H9 (cell line): ENCODE measurements at regions not wholly inside any gene's neighbourhood (a gene's known extent, or its start where the extent isn't known, plus 50 kb on each side); places are given as distances from the start of the nearest gene placed in this dataset.
A peak's percentile ranks its signal among the peaks of the same experiment; 100 is the strongest.

Source experiments
- DNase-seq: peaks from one replicate; pipeline ENCODE4 v3.0.0-alpha.2; 2017
- H2AFZ ChIP-seq: one replicate; pipeline ENCODE4 v1.6.1; 2013; ENCODE audit warnings: mild to moderate bottlenecking, low read length, control low read depth, moderate library complexity
- H2AK5ac ChIP-seq: 2 replicates; pipeline ENCODE4 v1.6.1; 2013; ENCODE audit warnings: low read length, control low read depth, mixed read lengths; ENCODE audit not compliant: insufficient read length
- H2BK120ac ChIP-seq: one replicate; pipeline ENCODE4 v1.6.1; 2013; ENCODE audit warnings: low read depth, mild to moderate bottlenecking, low read length, control low read depth, inconsistent platforms; ENCODE audit not compliant: poor library complexity, severe bottlenecking
- H2BK12ac ChIP-seq: 2 replicates; pipeline ENCODE4 v1.6.1; 2013; ENCODE audit warnings: low read length, control low read depth, mixed read lengths, low read depth; ENCODE audit not compliant: insufficient read length
- H2BK15ac ChIP-seq: 2 replicates; pipeline ENCODE4 v1.6.1; 2013; ENCODE audit warnings: low read depth, low read length, control low read depth
- H2BK20ac ChIP-seq: one replicate; pipeline ENCODE4 v1.6.1; 2013; ENCODE audit warnings: low read depth, mild to moderate bottlenecking, low read length, control low read depth, inconsistent platforms; ENCODE audit not compliant: poor library complexity, severe bottlenecking
- H2BK5ac ChIP-seq: 2 replicates; pipeline ENCODE4 v1.6.1; 2013; ENCODE audit warnings: low read length, control low read depth, mixed read lengths; ENCODE audit not compliant: insufficient read length
- H3K14ac ChIP-seq: 2 replicates; pipeline ENCODE4 v1.6.1; 2013; ENCODE audit warnings: low read length, control low read depth; ENCODE audit not compliant: insufficient read depth
- H3K18ac ChIP-seq: 2 replicates; pipeline ENCODE4 v1.6.1; 2013; ENCODE audit warnings: low read depth, mild to moderate bottlenecking, mixed read lengths, low read length, control low read depth; ENCODE audit not compliant: insufficient read length
- H3K23ac ChIP-seq: 2 replicates; pipeline ENCODE4 v1.6.1; 2013; ENCODE audit warnings: low read length, control low read depth, mixed read lengths, low read depth; ENCODE audit not compliant: insufficient read length
- H3K23me2 ChIP-seq: 2 replicates; pipeline ENCODE4 v1.6.1; 2013; ENCODE audit warnings: low read depth, mild to moderate bottlenecking, mixed read lengths, low read length, control low read depth; ENCODE audit not compliant: insufficient read length, poor library complexity, severe bottlenecking
- H3K27ac ChIP-seq: 2 replicates; pipeline ENCODE4 v1.5.1; 2013; ENCODE audit warnings: low read length, control low read depth, mixed read lengths, low read depth; ENCODE audit not compliant: insufficient read length
- H3K27me3 ChIP-seq: 2 replicates; pipeline ENCODE4 v1.6.1; 2013; ENCODE audit warnings: low read length, control low read depth, inconsistent platforms; ENCODE audit not compliant: insufficient read depth
- H3K4ac ChIP-seq: 2 replicates; pipeline ENCODE4 v1.6.1; 2013; ENCODE audit warnings: low read depth, mild to moderate bottlenecking, control low read depth, inconsistent platforms, low read length, moderate library complexity
- H3K4me1 ChIP-seq: 2 replicates; pipeline ENCODE4 v1.6.1; 2013; ENCODE audit warnings: low read length, control low read depth, inconsistent platforms; ENCODE audit not compliant: insufficient read depth
- H3K4me2 ChIP-seq: 2 replicates; pipeline ENCODE4 v1.6.1; 2013; ENCODE audit warnings: low read length, control low read depth, mixed read lengths; ENCODE audit not compliant: insufficient read length, insufficient read depth
- H3K56ac ChIP-seq: 2 replicates; pipeline ENCODE4 v1.6.1; 2013; ENCODE audit warnings: low read depth, mild to moderate bottlenecking, mixed read lengths, low read length, control low read depth; ENCODE audit not compliant: insufficient read length
- H3K79me1 ChIP-seq: 2 replicates; pipeline ENCODE4 v1.6.1; 2013; ENCODE audit warnings: low read depth, mild to moderate bottlenecking, moderate library complexity, low read length, control low read depth, inconsistent platforms; ENCODE audit not compliant: insufficient read depth, poor library complexity, severe bottlenecking
- H3K79me2 ChIP-seq: 2 replicates; pipeline ENCODE4 v1.6.1; 2013; ENCODE audit warnings: low read length, control low read depth, inconsistent platforms; ENCODE audit not compliant: insufficient read depth
- H3K9ac ChIP-seq: 2 replicates; pipeline ENCODE4 v1.6.1; 2013; ENCODE audit warnings: low read length, control low read depth, mixed read lengths; ENCODE audit not compliant: insufficient read length; ENCODE audit errors: extremely low read depth
- H3K9me3 ChIP-seq: one replicate; pipeline ENCODE4 v1.6.1; 2013; ENCODE audit warnings: low read depth, low read length, inconsistent platforms; ENCODE audit not compliant: control insufficient read depth
- H3T11ph ChIP-seq: one replicate; pipeline ENCODE4 v1.6.1; 2013; ENCODE audit warnings: mild to moderate bottlenecking, low read length, control low read depth, inconsistent platforms
- H4K20me1 ChIP-seq: one replicate; pipeline ENCODE4 v1.6.1; 2013; ENCODE audit not compliant: control insufficient read depth, insufficient read length, insufficient read depth
- H4K5ac ChIP-seq: 2 replicates; pipeline ENCODE4 v1.6.1; 2013; ENCODE audit warnings: low read depth, mild to moderate bottlenecking, mixed read lengths, low read length, control low read depth; ENCODE audit not compliant: insufficient read length
- H4K8ac ChIP-seq: replicated peaks from 2 replicates; pipeline ENCODE4 v1.6.1; 2013; ENCODE audit warnings: low read length, control low read depth, mixed read lengths, low read depth; ENCODE audit not compliant: insufficient read length
- H4K91ac ChIP-seq: 2 replicates; pipeline ENCODE4 v1.6.1; 2013; ENCODE audit warnings: low read depth, mild to moderate bottlenecking, moderate library complexity, mixed read lengths, low read length, control low read depth; ENCODE audit not compliant: insufficient read length
- H3K27ac Mint-ChIP-seq, 3 experiments: 2 replicates in 2 of 3; 3 replicates in 1 of 3; pipeline ENCODE4 v1.8.0; 2020 to 2021; ENCODE audit warnings: mixed read lengths in 3 of 3, mild to moderate bottlenecking in 1 of 3, moderate library complexity in 1 of 3
- H3K27me3 Mint-ChIP-seq: 2 replicates; pipeline ENCODE4 v1.8.0; 2021; ENCODE audit warnings: low read depth, mild to moderate bottlenecking, moderate library complexity, mixed read lengths
- H3K36me3 Mint-ChIP-seq, 3 experiments: 2 replicates in 2 of 3; 3 replicates in 1 of 3; pipeline ENCODE4 v1.8.0; 2020 to 2021; ENCODE audit warnings: low read depth in 3 of 3, mixed read lengths in 3 of 3; ENCODE audit not compliant: insufficient read depth in 1 of 3
- H3K4me1 Mint-ChIP-seq, 2 experiments: 2 replicates each; pipeline ENCODE4 v1.8.0; 2020; ENCODE audit warnings: mixed read lengths in 2 of 2
- H3K4me3 Mint-ChIP-seq, 2 experiments: 2 replicates in 1 of 2; 3 replicates in 1 of 2; pipeline ENCODE4 v1.8.0; 2020 to 2021; ENCODE audit warnings: mild to moderate bottlenecking in 2 of 2, mixed read lengths in 2 of 2, moderate library complexity in 1 of 2
- H3K9me3 Mint-ChIP-seq, 2 experiments: 2 replicates in 1 of 2; 3 replicates in 1 of 2; pipeline ENCODE4 v1.8.0; 2020; ENCODE audit warnings: mild to moderate bottlenecking in 2 of 2, mixed read lengths in 2 of 2, moderate library complexity in 1 of 2
- CTCF ChIP-seq: fragments of 200-600 bp; sonication (generic); conservative IDR thresholded peaks from 3 replicates; pipeline ENCODE4 v1.8.0; 2021; ENCODE audit warnings: antibody characterized with exemption, mild to moderate bottlenecking
- WGBS: extraction: QIAGEN DNeasy Blood & Tissue Kit; methylation state at CpG from one replicate; pipeline ENCODE4 v1.1.7; 2013; ENCODE audit warnings: missing lambda C conversion rate, low lambda C conversion rate, mixed read lengths; ENCODE audit not compliant: insufficient read length; ENCODE audit errors: extremely low coverage; 5-methylcytosine and 5-hydroxymethylcytosine counted together

GRCh38 chr2:41409328-41409727 lies 638.5 kb upstream of the PKDCC start:
- Histone ChIP-seq H4K91ac (no peak overlapping the region), H4K5ac (no peak overlapping the region), H2BK120ac (no peak overlapping the region), H3T11ph (no peak overlapping the region), H3K9me3 (no peaks in the 10 kb centered on the region), H2AK5ac (no peak overlapping the region), H3K4me2 (no peak overlapping the region), H2BK20ac (no peak overlapping the region), H3K9ac (no peak overlapping the region), H3K4me1 (no peaks in the 10 kb centered on the region), H2BK15ac (no peak overlapping the region), H3K14ac (no peak overlapping the region), H3K18ac (no peak overlapping the region), H4K8ac (no peak overlapping the region), H3K56ac (no peak overlapping the region), H2BK5ac (no peak overlapping the region), H2BK12ac (no peak overlapping the region), H3K79me2 (no peaks in the 10 kb centered on the region), H4K20me1 (no peaks in the 10 kb centered on the region), H3K4ac (no peak overlapping the region), H2AFZ (no peak overlapping the region), H3K23ac (no peak overlapping the region), H3K27me3 (no peaks in the 10 kb centered on the region), H3K27ac (no peak overlapping the region), H3K23me2 (no peaks in the 10 kb centered on the region), H3K79me1 (no peaks in the 10 kb centered on the region)
- no peak for DNase-seq
- no peak overlapping the region for H3K4me3 Mint-ChIP-seq
- TF ChIP-seq CTCF = peak; percentile 52
- H3K4me1 Mint-ChIP-seq = no peaks in the 10 kb centered on the region
- no CpG with 5 or more reads among the region's 4 CpGs for WGBS
- no peak overlapping the region for H3K27ac Mint-ChIP-seq
- no peaks in the 10 kb centered on the region for H3K36me3 Mint-ChIP-seq
- no peaks in the 10 kb centered on the region; a peak in 1 of 5 replicates for H3K9me3 Mint-ChIP-seq
- no peaks in the 10 kb centered on the region for H3K27me3 Mint-ChIP-seq
